IMR-90 (cell line): ENCODE measurements at regions not wholly inside any gene's neighbourhood (a gene's known extent, or its start where the extent isn't known, plus 50 kb on each side); places are given as distances from the start of the nearest gene placed in this dataset.

Source experiments
- ATAC-seq: fragments of 200-7000 bp; cut with Tn5 transposase; 2 replicates; pipeline ENCODE4 v1.9.1; 2020; ENCODE audit warnings: low read depth, mild to moderate bottlenecking, moderate library complexity
- BruUV-seq: library from RNA; stranded (reverse); fragments of 400-500 nt; replicated peaks from 2 replicates; lab custom pipeline; 2021; lab: Mats Ljungman, UMichigan
- CTCF ChIA-PET: fragments of 300-600 bp; formaldehyde crosslinking; extraction: SDS; loops from one replicate; lab custom pipeline; 2021; ENCODE audit warnings: antibody characterized with exemption; lab: Yijun Ruan, JAX
- POLR2A ChIA-PET: fragments of 300-600 bp; sonication (Branson Sonifier 250); formaldehyde crosslinking; loops from one replicate; lab custom pipeline; 2022; ENCODE audit warnings: antibody characterized with exemption; ENCODE audit not compliant: unreplicated experiment; lab: Charles Lee
- DNase-seq: peaks from one replicate; pipeline ENCODE4 v3.0.0; 2013
- H2AFZ ChIP-seq: replicated peaks from 2 replicates; pipeline ENCODE3; 2013; ENCODE audit warnings: low read length, mild to moderate bottlenecking; ENCODE audit not compliant: poor library complexity
- H2AK5ac ChIP-seq: 2 replicates; pipeline ENCODE4 v1.6.1; 2013; ENCODE audit warnings: low read depth, low read length, inconsistent platforms
- H2AK9ac ChIP-seq: replicated peaks from 2 replicates; pipeline ENCODE3; 2013; ENCODE audit warnings: mild to moderate bottlenecking, low read depth, low read length, moderate library complexity; ENCODE audit not compliant: poor library complexity
- H2BK120ac ChIP-seq: 2 replicates; pipeline ENCODE4 v1.6.1; 2013; ENCODE audit warnings: low read depth, low read length, inconsistent platforms
- H2BK15ac ChIP-seq: 3 replicates; pipeline ENCODE4 v1.6.1; 2013; ENCODE audit warnings: low read depth, low read length, inconsistent platforms
- H2BK20ac ChIP-seq: 2 replicates; pipeline ENCODE4 v1.6.1; 2013; ENCODE audit warnings: low read depth, mild to moderate bottlenecking, inconsistent platforms, low read length, moderate library complexity
- H2BK5ac ChIP-seq: 2 replicates; pipeline ENCODE4 v1.6.1; 2013; ENCODE audit warnings: mild to moderate bottlenecking, low read depth, low read length, inconsistent platforms; ENCODE audit not compliant: poor library complexity, severe bottlenecking
- H3K14ac ChIP-seq: replicated peaks from 2 replicates; pipeline ENCODE4 v1.6.1; 2013; ENCODE audit warnings: low read depth, low read length, inconsistent platforms
- H3K18ac ChIP-seq: 2 replicates; pipeline ENCODE4 v1.6.1; 2013; ENCODE audit warnings: low read depth, low read length, control low read depth
- H3K23ac ChIP-seq: 2 replicates; pipeline ENCODE4 v1.6.1; 2013; ENCODE audit warnings: low read depth, low read length, inconsistent platforms
- H3K27ac ChIP-seq: 2 replicates; pipeline ENCODE4 v1.5.1; 2013; ENCODE audit warnings: mild to moderate bottlenecking, control low read depth, low read length; ENCODE audit not compliant: insufficient read depth
- H3K27me3 ChIP-seq: 2 replicates; pipeline ENCODE4 v1.6.1; 2013; ENCODE audit warnings: low read length; ENCODE audit not compliant: control insufficient read depth, insufficient read depth
- H3K36me3 ChIP-seq: 2 replicates; pipeline ENCODE4 v1.6.1; 2013; ENCODE audit warnings: low read length, mixed read lengths; ENCODE audit not compliant: control insufficient read depth, insufficient read depth
- H3K4ac ChIP-seq: 2 replicates; pipeline ENCODE4 v1.6.1; 2013; ENCODE audit warnings: low read depth, low read length, inconsistent platforms
- H3K4me1 ChIP-seq: 2 replicates; pipeline ENCODE4 v1.6.1; 2013; ENCODE audit warnings: low read length, mixed read lengths; ENCODE audit not compliant: control insufficient read depth, insufficient read depth
- H3K4me2 ChIP-seq: 2 replicates; pipeline ENCODE4 v1.6.1; 2013; ENCODE audit warnings: low read depth, mild to moderate bottlenecking, control low read depth, low read length, moderate library complexity
- H3K4me3 ChIP-seq: 2 replicates; pipeline ENCODE4 v1.5.1; 2013; ENCODE audit warnings: low read depth, mild to moderate bottlenecking, control low read depth, low read length, moderate library complexity; ENCODE audit not compliant: insufficient read depth
- H3K56ac ChIP-seq: 2 replicates; pipeline ENCODE4 v1.6.1; 2013; ENCODE audit warnings: low read length, inconsistent platforms; ENCODE audit not compliant: insufficient read depth; ENCODE audit errors: extremely low read depth
- H3K79me1 ChIP-seq, 2 experiments: 2 replicates each; pipeline ENCODE4 v1.6.1; 2013; ENCODE audit warnings: low read length in 2 of 2, inconsistent platforms in 1 of 2, low read depth in 1 of 2
- H3K9ac ChIP-seq: 2 replicates; pipeline ENCODE4 v1.6.1; 2013; ENCODE audit warnings: low read depth, low read length, control low read depth
- H3K9me1 ChIP-seq: 2 replicates; pipeline ENCODE4 v1.6.1; 2013; ENCODE audit warnings: low read length, inconsistent platforms; ENCODE audit not compliant: insufficient read depth
- H3K9me3 ChIP-seq: 2 replicates; pipeline ENCODE4 v1.6.1; 2013; ENCODE audit warnings: low read length; ENCODE audit not compliant: control insufficient read depth, insufficient read depth
- H4K20me1 ChIP-seq: 2 replicates; pipeline ENCODE4 v1.6.1; 2013; ENCODE audit warnings: low read length, inconsistent platforms; ENCODE audit not compliant: insufficient read depth
- H4K5ac ChIP-seq: 2 replicates; pipeline ENCODE4 v1.6.1; 2013; ENCODE audit warnings: mild to moderate bottlenecking, low read depth, low read length, control low read depth
- H4K8ac ChIP-seq, 2 experiments: 2 replicates each; pipeline ENCODE4 v1.6.1; 2013; ENCODE audit warnings: low read depth in 2 of 2, low read length in 2 of 2, control low read depth in 1 of 2, inconsistent platforms in 1 of 2
- H4K91ac ChIP-seq: 2 replicates; pipeline ENCODE4 v1.6.1; 2013; ENCODE audit warnings: low read depth, low read length, inconsistent platforms; ENCODE audit not compliant: insufficient read depth
- CEBPB ChIP-seq: IDR thresholded peaks from 2 replicates; pipeline ENCODE4 v1.6.1; 2012; ENCODE audit warnings: low read depth, low read length, improper control_type of control experiment
- CHD1 ChIP-seq: IDR thresholded peaks from 2 replicates; pipeline ENCODE4 v1.6.1; 2012; ENCODE audit warnings: low read depth, low read length, improper control_type of control experiment
- FOS ChIP-seq: fragments of 150-350 bp; IDR thresholded peaks from 2 replicates; pipeline ENCODE4 v1.6.1; 2016; ENCODE audit warnings: low read depth, low read length
- MAFK ChIP-seq: IDR thresholded peaks from 2 replicates; pipeline ENCODE4 v1.6.1; 2012; ENCODE audit warnings: low read depth, low read length, improper control_type of control experiment
- MAZ ChIP-seq: IDR thresholded peaks from 2 replicates; pipeline ENCODE4 v1.6.1; 2012; ENCODE audit warnings: low read depth, mild to moderate bottlenecking, low read length, improper control_type of control experiment, moderate library complexity, borderline replicate concordance
- MXI1 ChIP-seq: IDR thresholded peaks from 2 replicates; pipeline ENCODE4 v1.6.1; 2012; ENCODE audit warnings: low read depth, mild to moderate bottlenecking, low read length, moderate library complexity, borderline replicate concordance
- POLR2A ChIP-seq: IDR thresholded peaks from 2 replicates; pipeline ENCODE4 v1.6.1; 2012; ENCODE audit warnings: mild to moderate bottlenecking, low read depth, low read length
- RAD21 ChIP-seq: IDR thresholded peaks from 2 replicates; pipeline ENCODE4 v1.6.1; 2012; ENCODE audit warnings: low read length, improper control_type of control experiment
- RCOR1 ChIP-seq: IDR thresholded peaks from 2 replicates; pipeline ENCODE4 v1.6.1; 2012; ENCODE audit warnings: mild to moderate bottlenecking, low read length, improper control_type of control experiment; ENCODE audit not compliant: insufficient replicate concordance
- RFX5 ChIP-seq: IDR thresholded peaks from 2 replicates; pipeline ENCODE4 v1.8.0; 2012; ENCODE audit warnings: low read depth, mild to moderate bottlenecking, low read length, moderate library complexity
- USF2 ChIP-seq: fragments of 150-350 bp; IDR thresholded peaks from 2 replicates; pipeline ENCODE4 v1.6.1; 2017; ENCODE audit warnings: mild to moderate bottlenecking, antibody characterized with exemption, low read length, low read depth
- WGBS, 2 experiments: methylation state at CpG; one replicate each; pipeline versions ENCODE4 v1.1.5 to v1.1.7; 2013; ENCODE audit warnings: missing lambda C conversion rate in 2 of 2; ENCODE audit not compliant: insufficient read length in 1 of 2; ENCODE audit errors: extremely low coverage in 2 of 2; 5-methylcytosine and 5-hydroxymethylcytosine counted together
- dilution Hi-C: fragments of 300-500 bp; cut with HindIII; formaldehyde crosslinking; loops from one replicate; pipeline ENCODE4 v1.14.3; 2018; ENCODE audit warnings: low sequenced_read_pairs; ENCODE audit not compliant: unreplicated experiment
- in situ Hi-C: fragments of 300-500 bp; cut with MboI; formaldehyde crosslinking; loops from 3 replicates; pipeline ENCODE4 v1.14.3; 2019; ENCODE audit warnings: low sequenced_read_pairs, inconsistent platforms, mixed read lengths
- intact Hi-C: fragments of 100-400 bp; cut with micrococcal nuclease; formaldehyde crosslinking; loops from 2 replicates; pipeline ENCODE4 v1.10.0; 2022
- TF ChIP-seq, protein P1 (sequence below): conservative IDR thresholded peaks from 2 replicates; pipeline ENCODE4 v1.5.1; 2012; ENCODE audit warnings: mild to moderate bottlenecking, low read depth, low read length, improper control_type of control experiment

GRCh38 chr4:36919721-36920120 lies 324.8 kb upstream of the NWD2 start:
- WGBS, 2 experiments, result no CpG with 5 or more reads among the region's 2 CpGs
- no peaks in the 10 kb centered on the region for H3K4me1 ChIP-seq
- H3K4ac ChIP-seq, result no peak overlapping the region
- H3K23ac ChIP-seq, result no peak overlapping the region
- BruUV-seq, result no TSS peak
- POLR2A ChIA-PET, result no interaction called here
- H3K27me3 ChIP-seq, result no peaks in the 10 kb centered on the region
- no peak overlapping the region for H2AK9ac ChIP-seq
- peaks cover 12% of the 10 kb centered on the region for H3K9me3 ChIP-seq
- no peak overlapping the region for H3K56ac ChIP-seq
- no peaks in the 10 kb centered on the region for H3K36me3 ChIP-seq
- H4K20me1 ChIP-seq, result no peaks in the 10 kb centered on the region
- H4K5ac ChIP-seq, result no peak overlapping the region
- H2AK5ac ChIP-seq, result no peak overlapping the region
- H3K27ac ChIP-seq, result no peak overlapping the region
- H3K9ac ChIP-seq, result no peak overlapping the region
- CTCF ChIA-PET, result no interaction called here
- in situ Hi-C loops, result no loop called here
- H2BK20ac ChIP-seq, result no peak overlapping the region
- intact Hi-C loops, result no loop called here
- H3K14ac ChIP-seq, result no peak overlapping the region
- no peak overlapping the region for H2AFZ ChIP-seq
- H3K4me2 ChIP-seq, result no peak overlapping the region
- DNase-seq (no peak), ATAC-seq (no peak)
- no peaks in the 10 kb centered on the region for H3K9me1 ChIP-seq
- H3K18ac ChIP-seq, result no peak overlapping the region
- dilution Hi-C loops, result no loop called here
- no peaks in the 10 kb centered on the region for H3K79me1 ChIP-seq
- TF ChIP-seq POLR2A (no peak), USF2 (no peak), MAFK (no peak), CHD1 (no peak), FOS (no peak), CEBPB (no peak), MXI1 (no peak), RAD21 (no peak), RFX5 (no peak), RCOR1 (no peak), MAZ (no peak)
- TF ChIP-seq, protein P1, sequence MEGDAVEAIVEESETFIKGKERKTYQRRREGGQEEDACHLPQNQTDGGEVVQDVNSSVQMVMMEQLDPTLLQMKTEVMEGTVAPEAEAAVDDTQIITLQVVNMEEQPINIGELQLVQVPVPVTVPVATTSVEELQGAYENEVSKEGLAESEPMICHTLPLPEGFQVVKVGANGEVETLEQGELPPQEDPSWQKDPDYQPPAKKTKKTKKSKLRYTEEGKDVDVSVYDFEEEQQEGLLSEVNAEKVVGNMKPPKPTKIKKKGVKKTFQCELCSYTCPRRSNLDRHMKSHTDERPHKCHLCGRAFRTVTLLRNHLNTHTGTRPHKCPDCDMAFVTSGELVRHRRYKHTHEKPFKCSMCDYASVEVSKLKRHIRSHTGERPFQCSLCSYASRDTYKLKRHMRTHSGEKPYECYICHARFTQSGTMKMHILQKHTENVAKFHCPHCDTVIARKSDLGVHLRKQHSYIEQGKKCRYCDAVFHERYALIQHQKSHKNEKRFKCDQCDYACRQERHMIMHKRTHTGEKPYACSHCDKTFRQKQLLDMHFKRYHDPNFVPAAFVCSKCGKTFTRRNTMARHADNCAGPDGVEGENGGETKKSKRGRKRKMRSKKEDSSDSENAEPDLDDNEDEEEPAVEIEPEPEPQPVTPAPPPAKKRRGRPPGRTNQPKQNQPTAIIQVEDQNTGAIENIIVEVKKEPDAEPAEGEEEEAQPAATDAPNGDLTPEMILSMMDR, result no peak
- no peak overlapping the region for H4K8ac ChIP-seq
- no peak overlapping the region for H2BK5ac ChIP-seq
- no peak overlapping the region for H2BK120ac ChIP-seq
- no peak overlapping the region for H3K4me3 ChIP-seq
- H4K91ac ChIP-seq, result no peak overlapping the region
- no peak overlapping the region for H2BK15ac ChIP-seq
